ENCODE measurements at regions not wholly inside any gene's neighbourhood (a gene's known extent, or its start where the extent isn't known, plus 50 kb on each side); places are given as distances from the start of the nearest gene placed in this dataset.

GRCh38 chrX:110847334-110847733, 51.7 kb upstream of the CHRDL1 start:
- peak; percentile 67 for DNase-seq

GRCh38 chrX:110846071-110846470, 50.5 kb upstream of the CHRDL1 start:
- no peak for DNase-seq
